Neuronal stem cell (in vitro differentiated cells): ENCODE measurements at regions not wholly inside any gene's neighbourhood (a gene's known extent, or its start where the extent isn't known, plus 50 kb on each side); places are given as distances from the start of the nearest gene placed in this dataset.
A peak's percentile ranks its signal among the peaks of the same experiment; 100 is the strongest.

ENCODE experiments used
- DNase-seq: peaks from one replicate; pipeline ENCODE4 v3.0.0-alpha.2; 2013; ENCODE audit warnings: low spot score
- H2AFZ ChIP-seq: one replicate; pipeline ENCODE4 v1.6.1; 2013; ENCODE audit warnings: mild to moderate bottlenecking, low read length, inconsistent platforms
- H2AK5ac ChIP-seq: 2 replicates; pipeline ENCODE4 v1.6.1; 2013; ENCODE audit warnings: low read depth, mild to moderate bottlenecking, inconsistent platforms, low read length, moderate library complexity, mixed read lengths
- H2BK120ac ChIP-seq: 2 replicates; pipeline ENCODE4 v1.6.1; 2013; ENCODE audit warnings: low read depth, mild to moderate bottlenecking, inconsistent platforms, low read length, moderate library complexity, mixed read lengths
- H2BK12ac ChIP-seq: one replicate; pipeline ENCODE4 v1.6.1; 2013; ENCODE audit warnings: low read length, inconsistent platforms
- H2BK15ac ChIP-seq: 2 replicates; pipeline ENCODE4 v1.6.1; 2013; ENCODE audit warnings: mild to moderate bottlenecking, low read length, inconsistent platforms, mixed read lengths
- H2BK5ac ChIP-seq: one replicate; pipeline ENCODE4 v1.6.1; 2013; ENCODE audit warnings: inconsistent platforms, mild to moderate bottlenecking, low read length, moderate library complexity
- H3K14ac ChIP-seq: one replicate; pipeline ENCODE4 v1.6.1; 2013; ENCODE audit warnings: low read length, inconsistent platforms
- H3K18ac ChIP-seq: 2 replicates; pipeline ENCODE4 v1.6.1; 2013; ENCODE audit warnings: low read length, inconsistent platforms
- H3K23ac ChIP-seq: 2 replicates; pipeline ENCODE4 v1.6.1; 2013; ENCODE audit warnings: low read depth, mild to moderate bottlenecking, mixed read lengths, low read length, inconsistent platforms; ENCODE audit not compliant: poor library complexity
- H3K27ac ChIP-seq: replicated peaks from 3 replicates; pipeline ENCODE4 v1.5.1; 2013; ENCODE audit warnings: low read length, inconsistent platforms
- H3K27me3 ChIP-seq, 3 experiments: 2 replicates each; pipeline ENCODE4 v1.6.1; 2013; ENCODE audit warnings: low read length in 3 of 3, mild to moderate bottlenecking in 2 of 3, inconsistent platforms in 1 of 3, low read depth in 1 of 3, mixed read lengths in 1 of 3, moderate library complexity in 1 of 3; ENCODE audit not compliant: control insufficient read depth in 3 of 3, insufficient read depth in 3 of 3
- H3K36me3 ChIP-seq, 2 donors: replicated peaks in 1 of 2; 2 replicates each; pipeline ENCODE4 v1.6.1; 2013; ENCODE audit warnings: low read length in 2 of 2; ENCODE audit not compliant: control insufficient read depth in 2 of 2, insufficient read depth in 2 of 2
- H3K4ac ChIP-seq: 2 replicates; pipeline ENCODE4 v1.6.1; 2013; ENCODE audit warnings: inconsistent platforms, mild to moderate bottlenecking, low read length, moderate library complexity
- H3K4me1 ChIP-seq, 2 donors: 1 replicate in 1 of 2; 2 replicates in 1 of 2; pipeline ENCODE4 v1.6.1; 2013; ENCODE audit warnings: low read length in 2 of 2, low read depth in 1 of 2; ENCODE audit not compliant: control insufficient read depth in 2 of 2, insufficient read depth in 1 of 2
- H3K4me2 ChIP-seq: one replicate; pipeline ENCODE4 v1.6.1; 2013; ENCODE audit warnings: mild to moderate bottlenecking, low read length, inconsistent platforms; ENCODE audit not compliant: insufficient read depth, poor library complexity, severe bottlenecking
- H3K4me3 ChIP-seq, 2 donors: 2 replicates each; pipeline ENCODE4 v1.5.1; 2013; ENCODE audit warnings: low read length in 2 of 2, mild to moderate bottlenecking in 2 of 2, inconsistent platforms in 1 of 2, moderate library complexity in 1 of 2
- H3K79me1 ChIP-seq: one replicate; pipeline ENCODE4 v1.6.1; 2013; ENCODE audit warnings: low read depth, mild to moderate bottlenecking, inconsistent platforms, low read length, moderate library complexity
- H3K9ac ChIP-seq: one replicate; pipeline ENCODE4 v1.6.1; 2013; ENCODE audit warnings: mild to moderate bottlenecking, low read depth, low read length, inconsistent platforms; ENCODE audit not compliant: poor library complexity
- H3K9me3 ChIP-seq, 2 donors: replicated peaks in 1 of 2; 2 replicates each; pipeline versions ENCODE3 to v1.6.1; 2013; ENCODE audit warnings: low read length in 2 of 2, mild to moderate bottlenecking in 2 of 2, inconsistent platforms in 1 of 2, low read depth in 1 of 2, mixed read lengths in 1 of 2, moderate library complexity in 1 of 2; ENCODE audit not compliant: control insufficient read depth in 2 of 2, insufficient read depth in 1 of 2
- H4K8ac ChIP-seq: one replicate; pipeline ENCODE4 v1.6.1; 2013; ENCODE audit warnings: low read depth, mild to moderate bottlenecking, inconsistent platforms, low read length, moderate library complexity
- H4K91ac ChIP-seq: one replicate; pipeline ENCODE4 v1.6.1; 2013; ENCODE audit warnings: low read length, low read depth, mild to moderate bottlenecking, inconsistent platforms; ENCODE audit not compliant: poor library complexity
- WGBS, 2 donors: extraction: QIAGEN DNeasy Blood & Tissue Kit; methylation state at CpG; one replicate each; pipeline ENCODE4 v1.1.7; 2013; ENCODE audit warnings: missing lambda C conversion rate in 2 of 2, mixed read lengths in 1 of 2; ENCODE audit not compliant: insufficient read length in 2 of 2, insufficient replicate concordance in 1 of 2; ENCODE audit errors: extremely low coverage in 2 of 2; 5-methylcytosine and 5-hydroxymethylcytosine counted together

DNA sequence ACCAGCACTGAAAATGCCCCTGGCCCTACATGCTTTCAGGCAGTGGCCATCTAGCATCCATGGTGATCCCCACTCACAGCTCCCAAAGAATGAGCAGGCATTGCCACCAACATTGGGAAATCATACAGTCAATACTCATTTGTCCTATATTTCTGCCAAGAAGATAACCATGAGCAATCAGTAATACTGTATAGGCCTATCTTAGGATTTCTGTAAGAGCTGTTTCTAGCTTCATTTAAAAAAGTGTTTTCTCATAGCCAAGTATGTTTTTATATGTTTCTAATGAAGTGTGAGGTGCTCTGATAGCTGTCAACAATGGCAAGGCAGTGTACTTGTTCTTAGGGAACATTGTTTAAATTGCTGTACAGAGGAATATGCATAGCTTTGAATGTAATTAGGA, 428.7 kb downstream of the FGF9 start:
- no peak overlapping the region for H2BK5ac ChIP-seq
- no peak overlapping the region for H3K4me3 ChIP-seq
- H2BK12ac ChIP-seq = no peak overlapping the region
- no peak overlapping the region for H3K4ac ChIP-seq
- H3K27me3 ChIP-seq = no peaks in the 10 kb centered on the region
- H3K4me1 ChIP-seq = peaks cover 0 to 2% of the 10 kb centered on the region in 2 donors
- H3K9me3 ChIP-seq = peaks cover 0 to 2% of the 10 kb centered on the region in 2 donors
- H4K8ac ChIP-seq = no peak overlapping the region
- no peaks in the 10 kb centered on the region for H3K79me1 ChIP-seq
- no peaks in the 10 kb centered on the region for H3K36me3 ChIP-seq
- H2AFZ ChIP-seq = no peak overlapping the region
- H3K23ac ChIP-seq = no peak overlapping the region
- H4K91ac ChIP-seq = no peak overlapping the region
- H2BK120ac ChIP-seq = no peak overlapping the region
- no peak for DNase-seq
- no peak overlapping the region for H3K4me2 ChIP-seq
- H3K9ac ChIP-seq = no peak overlapping the region
- no peak overlapping the region for H2AK5ac ChIP-seq
- no peak overlapping the region for H3K18ac ChIP-seq
- H3K14ac ChIP-seq = peak overlapping the region; percentile 28
- no peak overlapping the region for H2BK15ac ChIP-seq
- no peak overlapping the region for H3K27ac ChIP-seq

DNA sequence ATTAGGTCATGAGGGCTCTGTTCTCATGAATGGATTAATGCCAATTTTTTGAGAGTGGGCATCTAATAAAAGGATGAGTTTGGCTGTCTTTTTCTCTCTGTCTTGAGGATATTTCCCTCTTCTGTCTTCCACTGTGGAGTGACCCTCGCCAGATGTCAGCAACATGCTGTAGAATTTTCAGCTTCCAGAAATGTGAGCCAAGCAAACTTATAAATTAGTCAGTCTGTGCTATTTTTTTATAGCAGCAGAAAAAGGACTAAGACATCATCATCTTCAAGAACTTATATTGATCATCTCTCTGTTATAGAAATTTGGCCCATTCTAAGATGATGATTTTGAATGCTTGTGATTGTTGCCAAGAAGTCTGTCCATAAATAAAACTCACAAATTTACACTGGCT, 431.4 kb downstream of the FGF9 start:
- Histone ChIP-seq H4K8ac (no peak overlapping the region), H2BK120ac (no peak overlapping the region), H2BK5ac (no peak overlapping the region), H3K79me1 (no peaks in the 10 kb centered on the region), H3K4me2 (no peak overlapping the region), H2AK5ac (no peak overlapping the region), H3K18ac (no peak overlapping the region), H2BK12ac (no peak overlapping the region), H3K4me1 (peaks cover 0 to 2% of the 10 kb centered on the region in 2 donors), H3K9ac (no peak overlapping the region), H4K91ac (no peak overlapping the region), H3K27me3 (no peaks in the 10 kb centered on the region), H3K4ac (no peak overlapping the region), H3K23ac (no peak overlapping the region), H3K4me3 (no peak overlapping the region), H3K14ac (no peak overlapping the region), H2BK15ac (no peak overlapping the region), H2AFZ (no peak overlapping the region), H3K36me3 (no peaks in the 10 kb centered on the region), H3K9me3 (peaks cover 0 to 2% of the 10 kb centered on the region in 2 donors), H3K27ac (no peak overlapping the region)
- WGBS, 2 donors = no CpG with 5 or more reads among the region's 1 CpG
- DNase-seq = no peak

DNA sequence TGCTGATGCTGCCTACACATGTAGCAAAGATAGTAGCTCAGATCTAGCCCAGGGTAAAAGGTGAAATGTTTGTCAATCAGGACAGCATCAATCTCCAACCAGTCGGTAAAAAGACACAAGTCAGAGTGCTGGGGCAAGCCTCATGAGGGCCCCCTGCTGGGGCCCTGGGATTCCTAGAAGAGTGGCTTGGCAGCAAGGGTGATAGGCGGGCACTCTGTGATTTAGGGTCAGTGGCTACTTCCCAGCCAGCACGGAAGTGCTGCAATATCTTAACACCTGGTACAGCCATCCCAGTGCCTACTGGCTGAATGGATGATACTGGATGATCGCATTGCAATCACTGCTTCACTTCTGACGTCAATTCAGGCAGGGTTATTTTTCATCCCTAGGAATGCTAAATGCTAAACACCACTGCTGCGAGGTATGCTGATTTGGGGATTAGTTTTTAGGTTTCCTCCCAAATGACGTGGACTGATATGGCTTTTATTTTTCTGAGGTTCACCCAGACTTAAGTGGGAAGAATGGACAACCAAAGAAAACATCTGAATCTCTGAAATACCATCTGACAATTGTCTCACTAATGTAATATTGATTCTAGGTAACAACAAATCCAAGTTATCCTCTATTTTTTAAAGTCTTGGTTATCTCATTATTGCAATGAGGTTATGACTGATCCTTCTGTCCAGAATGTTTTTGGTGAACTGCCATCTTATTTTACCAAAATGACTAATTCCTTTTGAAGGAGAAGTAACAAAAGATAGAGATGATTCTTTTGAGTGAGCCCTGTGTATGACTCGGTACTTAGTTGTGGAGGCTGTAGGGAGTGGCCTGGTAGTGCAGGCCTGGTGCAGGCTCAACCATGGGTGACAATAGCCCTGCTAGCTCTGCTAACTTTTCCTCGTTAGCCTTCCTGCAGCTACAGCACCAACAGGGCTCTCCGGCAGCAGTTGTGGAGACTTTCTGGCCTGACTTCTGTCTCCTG, 432.5 kb downstream of the FGF9 start:
- H4K8ac ChIP-seq = no peak overlapping the region
- H3K9ac ChIP-seq = peak overlapping the region; percentile 9
- H2AK5ac ChIP-seq = no peak overlapping the region
- H3K18ac ChIP-seq = no peak overlapping the region
- H3K27ac ChIP-seq = no peak overlapping the region
- no peaks in the 10 kb centered on the region for H3K36me3 ChIP-seq
- no peak overlapping the region for H3K4me3 ChIP-seq
- H3K4me1 ChIP-seq = peaks cover 0 to 2% of the 10 kb centered on the region in 2 donors
- no peak overlapping the region for H3K4ac ChIP-seq
- no peak for DNase-seq
- H3K27me3 ChIP-seq = no peaks in the 10 kb centered on the region
- no peak overlapping the region for H4K91ac ChIP-seq
- no peak overlapping the region for H3K23ac ChIP-seq
- H3K79me1 ChIP-seq = no peaks in the 10 kb centered on the region
- no CpG with 5 or more reads among the region's 10 CpGs for WGBS, 2 donors
- H3K4me2 ChIP-seq = no peak overlapping the region
- H2BK120ac ChIP-seq = no peak overlapping the region
- H3K9me3 ChIP-seq = peaks cover 0 to 2% of the 10 kb centered on the region in 2 donors
- H3K14ac ChIP-seq = no peak overlapping the region
- H2BK15ac ChIP-seq = no peak overlapping the region
- H2AFZ ChIP-seq = no peak overlapping the region
- H2BK12ac ChIP-seq = peak overlapping the region; percentile 41
- no peak overlapping the region for H2BK5ac ChIP-seq

DNA sequence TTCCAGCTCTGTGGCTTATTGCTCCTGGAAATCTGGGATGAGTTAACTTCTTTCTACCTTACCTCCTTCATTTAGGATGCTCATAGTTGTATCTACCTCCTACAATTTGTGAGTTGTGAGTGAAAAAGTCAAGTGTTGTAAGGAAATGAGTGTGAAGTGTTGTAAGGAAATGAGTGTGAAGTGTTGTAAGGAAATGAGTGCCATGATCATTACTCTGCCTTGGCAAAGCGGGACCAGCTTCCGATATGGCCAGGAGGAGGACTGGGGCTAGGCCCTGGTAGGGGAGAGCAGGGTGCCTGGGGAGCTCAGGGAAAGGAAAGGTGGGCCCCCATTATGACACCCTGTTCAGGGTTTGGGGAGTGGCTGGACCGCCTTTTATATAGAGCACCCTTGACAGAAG, 435.2 kb downstream of the FGF9 start:
- Histone ChIP-seq H3K9ac (no peak overlapping the region), H3K4me1 (peaks cover 0 to 2% of the 10 kb centered on the region in 2 donors)
- no CpG with 5 or more reads among the region's 3 CpGs for WGBS, 2 donors

More for the DNA sequence above, 435.2 kb downstream of the FGF9 start:
- Histone ChIP-seq H3K9me3 (peaks cover 0 to 2% of the 10 kb centered on the region in 2 donors), H3K18ac (no peak overlapping the region), H3K4ac (no peak overlapping the region), H3K4me3 (no peak overlapping the region), H2AK5ac (no peak overlapping the region), H2BK15ac (no peak overlapping the region), H3K4me2 (no peak overlapping the region), H3K79me1 (no peaks in the 10 kb centered on the region), H2AFZ (no peak overlapping the region), H2BK5ac (no peak overlapping the region), H2BK120ac (no peak overlapping the region), H4K91ac (no peak overlapping the region), H4K8ac (no peak overlapping the region), H3K23ac (no peak overlapping the region), H3K36me3 (no peaks in the 10 kb centered on the region), H3K27me3 (no peaks in the 10 kb centered on the region), H3K27ac (no peak overlapping the region), H3K14ac (no peak overlapping the region), H2BK12ac (no peak overlapping the region)
- DNase-seq = no peak
